Kidney epithelial cell (primary cell): ENCODE measurements at regions not wholly inside any gene's neighbourhood (a gene's known extent, or its start where the extent isn't known, plus 50 kb on each side); places are given as distances from the start of the nearest gene placed in this dataset.
"Not testable (repeated sequence)": the region's sequence is repeated elsewhere in the genome, so short reads cannot be mapped to it uniquely, and the experiment has no call there.

ENCODE experiments used
- DNase-seq: peaks from one replicate; pipeline ENCODE4 v3.0.0-alpha.2; 2010; ENCODE audit warnings: low read depth
- H3K27me3 ChIP-seq: 2 replicates; pipeline ENCODE4 v1.6.0; 2011; ENCODE audit warnings: low read length; ENCODE audit not compliant: control insufficient read depth, insufficient read depth
- H3K36me3 ChIP-seq: 2 replicates; pipeline ENCODE4 v1.5.1; 2011; ENCODE audit warnings: low read length; ENCODE audit not compliant: control insufficient read depth, insufficient read depth
- H3K4me3 ChIP-seq: 2 replicates; pipeline ENCODE4 v1.5.1; 2011; ENCODE audit warnings: low read depth, mild to moderate bottlenecking, control low read depth, low read length
- CTCF ChIP-seq: IDR thresholded peaks from 2 replicates; pipeline ENCODE4 v1.5.1; 2011; ENCODE audit warnings: mild to moderate bottlenecking, moderate library complexity, low read length, control low read depth, inconsistent platforms; ENCODE audit not compliant: insufficient read depth, poor library complexity, severe bottlenecking

- DNase-seq: no peak
- Histone ChIP-seq H3K27me3 (no peaks in the 10 kb centered on the region), H3K4me3 (no peak overlapping the region), H3K36me3 (no peaks in the 10 kb centered on the region)
- no peak for TF ChIP-seq CTCF
Observed at GRCh38 chr13:110044551-110045111, 258.2 kb upstream of the IRS2 start.

- Histone ChIP-seq H3K36me3 (no peaks in the 10 kb centered on the region), H3K4me3 (no peak overlapping the region), H3K27me3 (no peaks in the 10 kb centered on the region)
- no peak for DNase-seq
- TF ChIP-seq CTCF: no peak
Observed at GRCh38 chr13:110042253-110042950, 256.0 kb upstream of the IRS2 start.

GRCh38 chr13:110041638-110042037 lies 255.3 kb upstream of the IRS2 start:
- not testable (repeated sequence) for H3K4me3 ChIP-seq, DNase-seq, H3K27me3 ChIP-seq, H3K36me3 ChIP-seq

- no peaks in the 10 kb centered on the region for H3K27me3 ChIP-seq
- TF ChIP-seq CTCF: no peak
- no peak for DNase-seq
Observed at GRCh38 chr13:110037925-110038573, 251.7 kb upstream of the IRS2 start.

GRCh38 chr13:110036060-110036459 lies 249.7 kb upstream of the IRS2 start:
- no peak for DNase-seq
- Histone ChIP-seq H3K4me3 (no peak overlapping the region), H3K27me3 (no peaks in the 10 kb centered on the region), H3K36me3 (no peaks in the 10 kb centered on the region)
- no peak for TF ChIP-seq CTCF

More at GRCh38 chr13:110037925-110038573, 251.7 kb upstream of the IRS2 start:
- Histone ChIP-seq H3K36me3 (no peaks in the 10 kb centered on the region), H3K4me3 (no peak overlapping the region)

- no peaks in the 10 kb centered on the region for H3K36me3 ChIP-seq
- no peaks in the 10 kb centered on the region for H3K27me3 ChIP-seq
- H3K4me3 ChIP-seq: no peak overlapping the region
- DNase-seq: no peak
- TF ChIP-seq CTCF: no peak
Observed at GRCh38 chr13:110034031-110034549, 247.7 kb upstream of the IRS2 start.
